Adrenal gland (tissue), 9 donors: ENCODE measurements at regions not wholly inside any gene's neighbourhood (a gene's known extent, or its start where the extent isn't known, plus 50 kb on each side); places are given as distances from the start of the nearest gene placed in this dataset.

Experiments
- DNase-seq, 7 donors: peaks; one replicate each; pipeline ENCODE4 v3.0.0-alpha.2; 2019 to 2020
- H3K27ac ChIP-seq, 5 donors: fragments of 200-600 bp; sonication (generic) in 4 of 5; 1 replicate in 3 of 5; 2 replicates in 2 of 5; pipeline versions ENCODE4 v1.5.1 to v1.8.0; 2016 to 2020; ENCODE audit warnings: mild to moderate bottlenecking in 1 of 5
- H3K27me3 ChIP-seq: fragments of 200-600 bp; 2 replicates; pipeline ENCODE4 v1.8.0; 2021
- H3K36me3 ChIP-seq, 2 donors: fragments of 200-600 bp; replicated peaks in 1 of 2; 1 replicate in 1 of 2; 2 replicates in 1 of 2; pipeline versions ENCODE4 v1.5.1 to v1.8.0; 2018 to 2022
- H3K4me1 ChIP-seq, 2 donors: fragments of 200-600 bp; replicated peaks in 1 of 2; 1 replicate in 1 of 2; 2 replicates in 1 of 2; pipeline versions ENCODE4 v1.5.1 to v1.8.0; 2018 to 2021
- H3K4me3 ChIP-seq, 4 donors: fragments of 200-600 bp; sonication (generic) in 3 of 4; one replicate each; pipeline ENCODE4 v1.5.1; 2016 to 2018
- H3K9me3 ChIP-seq, 3 donors: fragments of 200-600 bp; sonication (generic) in 1 of 3; replicated peaks in 1 of 3; 1 replicate in 2 of 3; 2 replicates in 1 of 3; pipeline versions ENCODE4 v1.5.1 to v1.8.0; 2016 to 2021
- POLR2A ChIP-seq, 2 donors: fragments of 450-650 bp; IDR thresholded peaks; one replicate each; pipeline ENCODE4 v1.6.1; 2017; ENCODE audit warnings: antibody characterized with exemption in 2 of 2, mild to moderate bottlenecking in 2 of 2, moderate library complexity in 1 of 2
- WGBS, 4 donors: extraction: QIAGEN DNeasy Blood & Tissue Kit in 2 of 4; methylation state at CpG; one replicate each; pipeline versions ENCODE4 v1.1.5 to v1.1.7; 2013 to 2017; 5-methylcytosine and 5-hydroxymethylcytosine counted together
- intact Hi-C, 2 donors: fragments of 100-400 bp; cut with DNase I; formaldehyde crosslinking; loops; one replicate each; pipeline versions ENCODE4 v1.14.1 to v1.15.0; 2022 to 2023
- TF ChIP-seq, protein P1 (sequence below), 6 experiments: fragments of 450-650 bp in 4 of 6; fragments of 200-600 bp in 2 of 6; sonication (generic) in 1 of 6; IDR thresholded peaks; 1 replicate in 5 of 6; 2 replicates in 1 of 6; pipeline versions ENCODE4 v1.5.1 to v1.8.0; 2016 to 2021; ENCODE audit warnings: antibody characterized with exemption in 6 of 6, mild to moderate bottlenecking in 2 of 6, moderate library complexity in 1 of 6
- donor health status: healthy with polysubstance abuse.
- donor health status: Bipolar disorder and iron deficiency.
- donor health status: DM: yes; HTN: yes; CAD: no.
- donor health status: DM: no; HTN: no; CAD: no.
- donor health status: DM: no; HTN: no; CAD: no.

DNA sequence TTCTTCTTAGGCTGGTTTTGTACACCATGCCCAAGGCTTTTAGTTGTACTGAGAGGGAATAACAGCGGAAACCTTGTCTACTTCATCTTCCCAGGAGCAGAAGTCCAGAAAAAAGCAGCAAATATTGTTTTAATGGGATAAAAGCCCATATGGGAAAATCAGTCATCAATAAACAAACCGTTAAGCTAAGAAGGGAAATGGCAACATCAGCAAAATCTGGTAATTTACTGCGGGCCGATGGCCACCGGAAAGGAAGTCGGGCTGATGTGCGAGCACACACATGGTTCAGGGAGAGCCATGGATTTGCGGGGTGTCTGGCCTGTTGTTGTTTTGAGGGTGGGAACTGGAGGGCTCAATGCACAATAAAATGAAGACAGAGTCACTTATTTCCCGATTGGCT, 300.7 kb upstream of the RAB6C start:
- Histone ChIP-seq H3K9me3 (no peaks in the 10 kb centered on the region), H3K27ac (no peak overlapping the region), H3K36me3 (no peaks in the 10 kb centered on the region), H3K4me3 (no peak overlapping the region), H3K4me1 (no peaks in the 10 kb centered on the region), H3K27me3 (no peaks in the 10 kb centered on the region)
- no peak for DNase-seq
- TF ChIP-seq POLR2A (IDR thresholded peaks at IDR 0.05): no peak
- TF ChIP-seq, protein P1, sequence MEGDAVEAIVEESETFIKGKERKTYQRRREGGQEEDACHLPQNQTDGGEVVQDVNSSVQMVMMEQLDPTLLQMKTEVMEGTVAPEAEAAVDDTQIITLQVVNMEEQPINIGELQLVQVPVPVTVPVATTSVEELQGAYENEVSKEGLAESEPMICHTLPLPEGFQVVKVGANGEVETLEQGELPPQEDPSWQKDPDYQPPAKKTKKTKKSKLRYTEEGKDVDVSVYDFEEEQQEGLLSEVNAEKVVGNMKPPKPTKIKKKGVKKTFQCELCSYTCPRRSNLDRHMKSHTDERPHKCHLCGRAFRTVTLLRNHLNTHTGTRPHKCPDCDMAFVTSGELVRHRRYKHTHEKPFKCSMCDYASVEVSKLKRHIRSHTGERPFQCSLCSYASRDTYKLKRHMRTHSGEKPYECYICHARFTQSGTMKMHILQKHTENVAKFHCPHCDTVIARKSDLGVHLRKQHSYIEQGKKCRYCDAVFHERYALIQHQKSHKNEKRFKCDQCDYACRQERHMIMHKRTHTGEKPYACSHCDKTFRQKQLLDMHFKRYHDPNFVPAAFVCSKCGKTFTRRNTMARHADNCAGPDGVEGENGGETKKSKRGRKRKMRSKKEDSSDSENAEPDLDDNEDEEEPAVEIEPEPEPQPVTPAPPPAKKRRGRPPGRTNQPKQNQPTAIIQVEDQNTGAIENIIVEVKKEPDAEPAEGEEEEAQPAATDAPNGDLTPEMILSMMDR (IDR thresholded peaks at IDR 0.05): no peak
- 78 to 84% (median 82%) methylated on average over 9 of the region's 9 CpGs for WGBS, 4 donors
- intact Hi-C loops: no loop called here

DNA sequence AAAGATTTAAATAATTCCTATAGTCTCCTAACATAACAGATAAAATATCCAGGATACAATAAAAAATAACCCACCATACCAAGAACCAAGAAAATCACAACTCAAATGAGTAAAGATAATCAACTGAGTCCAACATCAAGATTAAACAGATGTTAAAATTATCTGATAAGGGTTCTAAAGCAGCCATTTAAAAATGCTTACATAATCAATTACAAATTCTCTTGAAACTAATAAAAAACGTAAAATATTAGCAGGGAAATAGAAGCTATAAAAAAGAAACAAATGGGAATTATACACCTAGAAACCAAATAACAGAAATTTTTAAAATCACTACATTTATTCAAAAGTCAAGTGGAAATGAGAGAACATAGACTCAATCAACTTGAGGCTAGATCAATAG, 297.7 kb upstream of the RAB6C start:
- Histone ChIP-seq H3K36me3 (no peaks in the 10 kb centered on the region), H3K27me3 (no peaks in the 10 kb centered on the region), H3K27ac (no peak overlapping the region), H3K4me1 (no peaks in the 10 kb centered on the region), H3K9me3 (no peaks in the 10 kb centered on the region), H3K4me3 (no peak overlapping the region)
- TF ChIP-seq, protein P1 (IDR thresholded peaks at IDR 0.05): no peak
- no peak for DNase-seq
- intact Hi-C loops: no loop called here
- 47 to 75% (median 66%) methylated on average over 1 of the region's 1 CpG for WGBS, 4 donors

DNA sequence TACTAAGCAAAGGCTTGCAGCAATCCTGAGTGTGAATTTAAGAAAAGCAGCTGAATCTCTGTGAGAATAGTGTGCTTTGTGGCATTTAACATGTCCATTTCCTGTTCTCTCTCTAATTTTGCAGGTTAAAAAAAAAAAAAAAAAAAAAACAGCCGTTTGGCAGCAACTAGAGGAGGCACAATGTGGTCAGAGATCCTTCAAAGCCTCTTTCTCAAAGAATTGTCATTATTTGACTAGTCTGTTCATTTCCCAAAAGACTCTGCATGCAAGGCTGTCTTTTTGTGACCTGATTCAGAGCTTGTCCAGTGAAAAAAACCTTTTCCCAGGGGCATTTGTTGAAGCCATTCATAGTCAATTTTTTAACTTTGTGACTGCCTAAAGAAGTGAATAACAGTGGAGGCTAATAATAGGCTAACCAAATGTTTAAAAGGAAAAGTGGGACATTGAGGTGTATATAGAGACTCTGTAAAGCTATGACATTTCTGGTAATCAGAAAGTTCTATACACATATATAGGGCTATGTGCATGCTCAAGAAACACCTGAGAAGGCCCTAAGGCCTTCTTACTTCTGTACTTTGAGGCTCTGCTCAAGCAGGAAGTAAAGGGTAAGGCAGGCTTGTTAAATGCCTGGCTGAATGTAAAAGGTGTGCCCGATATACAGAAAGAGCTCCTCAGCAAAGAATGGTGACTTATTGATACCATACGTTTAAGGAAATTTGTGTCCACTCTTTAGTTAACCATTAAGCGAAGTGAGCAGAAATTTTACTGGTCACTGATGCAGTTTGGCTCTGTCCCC, 289.6 kb upstream of the RAB6C start:
- H3K27ac ChIP-seq: no peak overlapping the region
- WGBS, 4 donors: 71 to 73% (median 72%) methylated on average over 4 of the region's 4 CpGs

DNA sequence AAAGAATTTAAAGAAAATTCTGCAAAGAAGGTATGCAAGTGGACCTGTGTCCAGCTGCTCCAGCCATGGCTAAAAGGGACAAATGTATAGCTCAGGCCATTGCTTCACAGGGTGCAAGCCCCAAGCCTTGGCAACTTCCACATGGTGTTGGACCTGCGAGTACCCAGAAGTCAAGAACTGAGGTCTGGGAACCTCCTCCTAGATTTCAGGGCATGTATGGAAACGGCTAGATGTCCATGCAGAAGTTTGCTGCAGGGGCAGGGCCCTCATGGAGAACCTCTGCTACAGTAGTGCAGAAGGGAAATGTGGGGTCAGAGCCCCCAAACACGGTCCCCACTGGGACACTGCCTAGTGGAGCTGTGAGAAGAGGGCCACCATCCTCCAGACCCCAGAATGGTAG, 284.0 kb upstream of the RAB6C start:
- H3K36me3 ChIP-seq: no peaks in the 10 kb centered on the region
- H3K4me3 ChIP-seq: no peak overlapping the region
- no peaks in the 10 kb centered on the region for H3K4me1 ChIP-seq
- intact Hi-C loops: no loop called here
- H3K27me3 ChIP-seq: no peaks in the 10 kb centered on the region
- H3K27ac ChIP-seq: no peak overlapping the region
- TF ChIP-seq, protein P1 (IDR thresholded peaks at IDR 0.05): no peak
- no peak for TF ChIP-seq POLR2A (IDR thresholded peaks at IDR 0.05)
- DNase-seq: no peak
- H3K9me3 ChIP-seq: no peaks in the 10 kb centered on the region
- 68 to 84% (median 72%) methylated on average over 3 of the region's 3 CpGs for WGBS, 4 donors

More for the DNA sequence above, 289.6 kb upstream of the RAB6C start:
- no peaks in the 10 kb centered on the region for H3K27me3 ChIP-seq
- intact Hi-C loops: no loop called here
- no peaks in the 10 kb centered on the region for H3K36me3 ChIP-seq
- H3K4me3 ChIP-seq: no peak overlapping the region
- no peak for DNase-seq
- H3K4me1 ChIP-seq: no peaks in the 10 kb centered on the region
- TF ChIP-seq POLR2A (IDR thresholded peaks at IDR 0.05): no peak
- TF ChIP-seq, protein P1 (IDR thresholded peaks at IDR 0.05): no peak
- no peaks in the 10 kb centered on the region for H3K9me3 ChIP-seq
